ENCODE measurements at regions not wholly inside any gene's neighbourhood (a gene's known extent, or its start where the extent isn't known, plus 50 kb on each side); places are given as distances from the start of the nearest gene placed in this dataset.

GRCh38 chr16:64421515-64421914 lies 700.3 kb downstream of the CDH11 start:
- TF ChIP-seq CTCF (IDR thresholded peaks at IDR 0.05) (no peak), POLR2A (IDR thresholded peaks at IDR 0.05) (no peak), POLR2AphosphoS5 (IDR thresholded peaks at IDR 0.05) (no peak), EP300 (IDR thresholded peaks at IDR 0.05; ENCODE audit: low read depth) (no peak)

Data from transverse colon (tissue), 4 donors.